ENCODE measurements at regions not wholly inside any gene's neighbourhood (a gene's known extent, or its start where the extent isn't known, plus 50 kb on each side); places are given as distances from the start of the nearest gene placed in this dataset.

- TF ChIP-seq, protein P1, sequence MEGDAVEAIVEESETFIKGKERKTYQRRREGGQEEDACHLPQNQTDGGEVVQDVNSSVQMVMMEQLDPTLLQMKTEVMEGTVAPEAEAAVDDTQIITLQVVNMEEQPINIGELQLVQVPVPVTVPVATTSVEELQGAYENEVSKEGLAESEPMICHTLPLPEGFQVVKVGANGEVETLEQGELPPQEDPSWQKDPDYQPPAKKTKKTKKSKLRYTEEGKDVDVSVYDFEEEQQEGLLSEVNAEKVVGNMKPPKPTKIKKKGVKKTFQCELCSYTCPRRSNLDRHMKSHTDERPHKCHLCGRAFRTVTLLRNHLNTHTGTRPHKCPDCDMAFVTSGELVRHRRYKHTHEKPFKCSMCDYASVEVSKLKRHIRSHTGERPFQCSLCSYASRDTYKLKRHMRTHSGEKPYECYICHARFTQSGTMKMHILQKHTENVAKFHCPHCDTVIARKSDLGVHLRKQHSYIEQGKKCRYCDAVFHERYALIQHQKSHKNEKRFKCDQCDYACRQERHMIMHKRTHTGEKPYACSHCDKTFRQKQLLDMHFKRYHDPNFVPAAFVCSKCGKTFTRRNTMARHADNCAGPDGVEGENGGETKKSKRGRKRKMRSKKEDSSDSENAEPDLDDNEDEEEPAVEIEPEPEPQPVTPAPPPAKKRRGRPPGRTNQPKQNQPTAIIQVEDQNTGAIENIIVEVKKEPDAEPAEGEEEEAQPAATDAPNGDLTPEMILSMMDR (IDR thresholded peaks at IDR 0.05): no peak
- no peak for TF ChIP-seq POLR2A (IDR thresholded peaks at IDR 0.05)
These were observed 1517.0 kb downstream of the AACS start for GRCh38 chr12:126582231-126582630.
